ENCODE measurements at regions not wholly inside any gene's neighbourhood (a gene's known extent, or its start where the extent isn't known, plus 50 kb on each side); places are given as distances from the start of the nearest gene placed in this dataset.

- no peaks in the 10 kb centered on the region for H3K36me3 ChIP-seq (ENCODE audit: control insufficient read depth, insufficient read depth, low read length)
- H3K4me3 ChIP-seq (ENCODE audit: low read length): no peak overlapping the region
- H3K9me3 ChIP-seq (ENCODE audit: control insufficient read depth, insufficient read depth, low read length): no peaks in the 10 kb centered on the region
- DNase-seq (ENCODE audit: low read depth, low spot score): no peak
- H3K4me1 ChIP-seq (ENCODE audit: control insufficient read depth, insufficient read depth, low read length): peaks cover 2% of the 10 kb centered on the region; the same call in 1 of the 2 replicates
- no CpG with 5 or more reads among the region's 11 CpGs for WGBS (ENCODE audit: insufficient coverage, insufficient read length)
- no peak overlapping the region for H3K27ac ChIP-seq (ENCODE audit: low read length)
- no peaks in the 10 kb centered on the region for H3K27me3 ChIP-seq (ENCODE audit: control insufficient read depth, insufficient read depth, low read length)
Observed at GRCh38 chr1:22369294-22370189, 82.1 kb upstream of the ZBTB40 start.

- Histone ChIP-seq H3K27ac (ENCODE audit: low read length) (no peak overlapping the region), H3K9me3 (ENCODE audit: control insufficient read depth, insufficient read depth, low read length) (no peaks in the 10 kb centered on the region), H3K27me3 (ENCODE audit: control insufficient read depth, insufficient read depth, low read length) (no peaks in the 10 kb centered on the region), H3K4me3 (ENCODE audit: low read length) (no peak overlapping the region), H3K36me3 (ENCODE audit: control insufficient read depth, insufficient read depth, low read length) (no peaks in the 10 kb centered on the region), H3K4me1 (ENCODE audit: control insufficient read depth, insufficient read depth, low read length) (peaks cover 2% of the 10 kb centered on the region; the same call in 1 of the 2 replicates)
- no peak for DNase-seq (ENCODE audit: low read depth, low spot score)
- WGBS (ENCODE audit: insufficient coverage, insufficient read length): no CpG with 5 or more reads among the region's 1 CpG
Observed at GRCh38 chr1:22370190-22370498, 81.5 kb upstream of the ZBTB40 start.

- Histone ChIP-seq H3K36me3 (ENCODE audit: control insufficient read depth, insufficient read depth, low read length) (no peaks in the 10 kb centered on the region), H3K27ac (ENCODE audit: low read length) (no peak overlapping the region), H3K4me1 (ENCODE audit: control insufficient read depth, insufficient read depth, low read length) (peaks cover 2% of the 10 kb centered on the region; the same call in 1 of the 2 replicates), H3K4me3 (ENCODE audit: low read length) (no peak overlapping the region), H3K9me3 (ENCODE audit: control insufficient read depth, insufficient read depth, low read length) (no peaks in the 10 kb centered on the region), H3K27me3 (ENCODE audit: control insufficient read depth, insufficient read depth, low read length) (no peaks in the 10 kb centered on the region)
- no peak for DNase-seq (ENCODE audit: low read depth, low spot score)
- WGBS (ENCODE audit: insufficient coverage, insufficient read length): no CpG with 5 or more reads among the region's 5 CpGs
Observed at GRCh38 chr1:22371408-22371807, 80.2 kb upstream of the ZBTB40 start.

GRCh38 chr1:22373252-22373651 lies 78.4 kb upstream of the ZBTB40 start:
- peaks cover 2% of the 10 kb centered on the region; the same call in 1 of the 2 replicates for H3K4me1 ChIP-seq (ENCODE audit: control insufficient read depth, insufficient read depth, low read length)
- H3K27me3 ChIP-seq (ENCODE audit: control insufficient read depth, insufficient read depth, low read length): no peaks in the 10 kb centered on the region
- no peak overlapping the region for H3K4me3 ChIP-seq (ENCODE audit: low read length)
- H3K9me3 ChIP-seq (ENCODE audit: control insufficient read depth, insufficient read depth, low read length): no peaks in the 10 kb centered on the region
- no peak overlapping the region for H3K27ac ChIP-seq (ENCODE audit: low read length)
- no peak for DNase-seq (ENCODE audit: low read depth, low spot score)
- H3K36me3 ChIP-seq (ENCODE audit: control insufficient read depth, insufficient read depth, low read length): no peaks in the 10 kb centered on the region

GRCh38 chr1:22374001-22374400 lies 77.7 kb upstream of the ZBTB40 start:
- Histone ChIP-seq H3K27me3 (ENCODE audit: control insufficient read depth, insufficient read depth, low read length) (no peaks in the 10 kb centered on the region), H3K27ac (ENCODE audit: low read length) (no peak overlapping the region), H3K9me3 (ENCODE audit: control insufficient read depth, insufficient read depth, low read length) (no peaks in the 10 kb centered on the region), H3K4me1 (ENCODE audit: control insufficient read depth, insufficient read depth, low read length) (peaks cover 2% of the 10 kb centered on the region; the same call in 1 of the 2 replicates), H3K4me3 (ENCODE audit: low read length) (no peak overlapping the region), H3K36me3 (ENCODE audit: control insufficient read depth, insufficient read depth, low read length) (no peaks in the 10 kb centered on the region)
- WGBS (ENCODE audit: insufficient coverage, insufficient read length): no CpG with 5 or more reads among the region's 1 CpG
- DNase-seq (ENCODE audit: low read depth, low spot score): no peak

GRCh38 chr1:22375601-22376000 lies 76.0 kb upstream of the ZBTB40 start:
- Histone ChIP-seq H3K27me3 (ENCODE audit: control insufficient read depth, insufficient read depth, low read length) (no peaks in the 10 kb centered on the region), H3K4me3 (ENCODE audit: low read length) (no peak overlapping the region), H3K36me3 (ENCODE audit: control insufficient read depth, insufficient read depth, low read length) (no peaks in the 10 kb centered on the region), H3K9me3 (ENCODE audit: control insufficient read depth, insufficient read depth, low read length) (no peaks in the 10 kb centered on the region), H3K27ac (ENCODE audit: low read length) (no peak overlapping the region), H3K4me1 (ENCODE audit: control insufficient read depth, insufficient read depth, low read length) (no peaks in the 10 kb centered on the region)
- WGBS (ENCODE audit: insufficient coverage, insufficient read length): no CpG with 5 or more reads among the region's 9 CpGs
- DNase-seq (ENCODE audit: low read depth, low spot score): no peak

GRCh38 chr1:22376001-22376400 lies 75.7 kb upstream of the ZBTB40 start:
- Histone ChIP-seq H3K9me3 (ENCODE audit: control insufficient read depth, insufficient read depth, low read length) (no peaks in the 10 kb centered on the region), H3K4me3 (ENCODE audit: low read length) (no peak overlapping the region), H3K27me3 (ENCODE audit: control insufficient read depth, insufficient read depth, low read length) (no peaks in the 10 kb centered on the region), H3K4me1 (ENCODE audit: control insufficient read depth, insufficient read depth, low read length) (no peaks in the 10 kb centered on the region), H3K27ac (ENCODE audit: low read length) (no peak overlapping the region), H3K36me3 (ENCODE audit: control insufficient read depth, insufficient read depth, low read length) (no peaks in the 10 kb centered on the region)
- WGBS (ENCODE audit: insufficient coverage, insufficient read length): no CpG with 5 or more reads among the region's 5 CpGs
- DNase-seq (ENCODE audit: low read depth, low spot score): no peak

- no peaks in the 10 kb centered on the region for H3K36me3 ChIP-seq (ENCODE audit: control insufficient read depth, insufficient read depth, low read length)
- WGBS (ENCODE audit: insufficient coverage, insufficient read length): no CpG with 5 or more reads among the region's 8 CpGs
- no peaks in the 10 kb centered on the region for H3K27me3 ChIP-seq (ENCODE audit: control insufficient read depth, insufficient read depth, low read length)
- no peak overlapping the region for H3K4me3 ChIP-seq (ENCODE audit: low read length)
- no peaks in the 10 kb centered on the region for H3K4me1 ChIP-seq (ENCODE audit: control insufficient read depth, insufficient read depth, low read length)
- H3K27ac ChIP-seq (ENCODE audit: low read length): no peak overlapping the region
- DNase-seq (ENCODE audit: low read depth, low spot score): no peak
- H3K9me3 ChIP-seq (ENCODE audit: control insufficient read depth, insufficient read depth, low read length): no peaks in the 10 kb centered on the region
Observed at GRCh38 chr1:22376546-22376945, 75.1 kb upstream of the ZBTB40 start.

- Histone ChIP-seq H3K36me3 (ENCODE audit: control insufficient read depth, insufficient read depth, low read length) (no peaks in the 10 kb centered on the region), H3K4me1 (ENCODE audit: control insufficient read depth, insufficient read depth, low read length) (no peaks in the 10 kb centered on the region), H3K27me3 (ENCODE audit: control insufficient read depth, insufficient read depth, low read length) (no peaks in the 10 kb centered on the region), H3K27ac (ENCODE audit: low read length) (no peak overlapping the region), H3K9me3 (ENCODE audit: control insufficient read depth, insufficient read depth, low read length) (no peaks in the 10 kb centered on the region), H3K4me3 (ENCODE audit: low read length) (no peak overlapping the region)
- no CpG with 5 or more reads among the region's 3 CpGs for WGBS (ENCODE audit: insufficient coverage, insufficient read length)
- DNase-seq (ENCODE audit: low read depth, low spot score): no peak
Observed at GRCh38 chr1:22376976-22377375, 74.7 kb upstream of the ZBTB40 start.

GRCh38 chr1:22379566-22379965 lies 72.1 kb upstream of the ZBTB40 start:
- H3K4me3 ChIP-seq (ENCODE audit: low read length): no peak overlapping the region
- no peaks in the 10 kb centered on the region for H3K27me3 ChIP-seq (ENCODE audit: control insufficient read depth, insufficient read depth, low read length)
- H3K36me3 ChIP-seq (ENCODE audit: control insufficient read depth, insufficient read depth, low read length): no peaks in the 10 kb centered on the region
- WGBS (ENCODE audit: insufficient coverage, insufficient read length): no CpG with 5 or more reads among the region's 7 CpGs
- no peak overlapping the region for H3K27ac ChIP-seq (ENCODE audit: low read length)
- no peaks in the 10 kb centered on the region for H3K4me1 ChIP-seq (ENCODE audit: control insufficient read depth, insufficient read depth, low read length)
- H3K9me3 ChIP-seq (ENCODE audit: control insufficient read depth, insufficient read depth, low read length): no peaks in the 10 kb centered on the region
- DNase-seq (ENCODE audit: low read depth, low spot score): no peak
